ENCODE measurements at regions not wholly inside any gene's neighbourhood (a gene's known extent, or its start where the extent isn't known, plus 50 kb on each side); places are given as distances from the start of the nearest gene placed in this dataset.

DNA sequence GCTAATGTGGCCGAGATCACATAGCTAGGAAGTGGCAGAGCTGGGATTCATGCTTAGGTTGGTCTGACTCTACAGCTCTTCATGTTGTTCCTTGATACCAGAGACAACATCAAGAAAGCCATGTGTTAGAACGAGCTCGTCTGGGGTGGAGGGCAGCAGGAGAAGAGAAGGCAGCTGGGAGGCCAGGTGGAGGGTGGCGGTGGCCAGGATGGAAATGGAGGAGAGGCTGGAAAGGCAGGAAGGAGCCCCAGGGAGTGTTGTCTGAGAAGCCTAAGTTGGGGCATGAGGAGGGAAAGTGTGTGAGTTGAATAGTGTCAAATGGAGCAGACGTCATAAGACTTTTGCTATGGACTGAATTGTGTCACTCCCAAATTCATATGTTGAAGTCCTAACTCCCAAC lies 315.3 kb downstream of the GADD45G start:
- no peak for TF ChIP-seq POLR2AphosphoS5 (IDR thresholded peaks at IDR 0.05)
- TF ChIP-seq, protein P1, sequence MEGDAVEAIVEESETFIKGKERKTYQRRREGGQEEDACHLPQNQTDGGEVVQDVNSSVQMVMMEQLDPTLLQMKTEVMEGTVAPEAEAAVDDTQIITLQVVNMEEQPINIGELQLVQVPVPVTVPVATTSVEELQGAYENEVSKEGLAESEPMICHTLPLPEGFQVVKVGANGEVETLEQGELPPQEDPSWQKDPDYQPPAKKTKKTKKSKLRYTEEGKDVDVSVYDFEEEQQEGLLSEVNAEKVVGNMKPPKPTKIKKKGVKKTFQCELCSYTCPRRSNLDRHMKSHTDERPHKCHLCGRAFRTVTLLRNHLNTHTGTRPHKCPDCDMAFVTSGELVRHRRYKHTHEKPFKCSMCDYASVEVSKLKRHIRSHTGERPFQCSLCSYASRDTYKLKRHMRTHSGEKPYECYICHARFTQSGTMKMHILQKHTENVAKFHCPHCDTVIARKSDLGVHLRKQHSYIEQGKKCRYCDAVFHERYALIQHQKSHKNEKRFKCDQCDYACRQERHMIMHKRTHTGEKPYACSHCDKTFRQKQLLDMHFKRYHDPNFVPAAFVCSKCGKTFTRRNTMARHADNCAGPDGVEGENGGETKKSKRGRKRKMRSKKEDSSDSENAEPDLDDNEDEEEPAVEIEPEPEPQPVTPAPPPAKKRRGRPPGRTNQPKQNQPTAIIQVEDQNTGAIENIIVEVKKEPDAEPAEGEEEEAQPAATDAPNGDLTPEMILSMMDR (IDR thresholded peaks at IDR 0.05) = no peak
- H3K9me3 ChIP-seq = no peaks in the 10 kb centered on the region
- no peak for DNase-seq (ENCODE audit: low spot score)
- no peaks in the 10 kb centered on the region for H3K27me3 ChIP-seq (replicated peaks; ENCODE audit: insufficient read depth)
- no peak overlapping the region for H3K4me3 ChIP-seq
- no peaks in the 10 kb centered on the region for H3K4me1 ChIP-seq (replicated peaks)
- no peaks in the 10 kb centered on the region for H3K36me3 ChIP-seq
- intact Hi-C loops (cut with DNase I) = no loop called here
- 90% methylated on average over 5 of the region's 5 CpGs for WGBS
- no peak overlapping the region for H3K27ac ChIP-seq

DNA sequence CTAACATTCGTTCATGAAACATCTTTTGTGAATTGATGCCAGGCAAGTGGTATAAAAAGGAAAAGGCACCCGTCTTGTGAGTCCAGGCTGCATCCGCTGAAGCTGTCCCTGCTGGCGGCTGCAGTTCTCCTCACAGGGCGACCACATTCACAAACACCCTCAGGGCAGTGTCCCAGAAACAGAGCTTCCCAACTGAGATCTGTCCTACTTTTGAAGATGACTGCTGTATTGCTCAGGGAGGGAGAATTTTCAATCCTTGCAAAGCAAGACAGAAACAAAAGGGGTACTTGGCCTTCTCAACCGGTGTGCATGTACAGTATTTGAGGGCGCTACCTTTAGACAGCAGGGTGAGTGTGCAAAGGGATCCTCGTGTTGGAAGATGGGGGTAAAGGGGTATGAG lies 316.1 kb downstream of the GADD45G start:
- Histone ChIP-seq H3K9me3 (no peaks in the 10 kb centered on the region), H3K27me3 (replicated peaks; ENCODE audit: insufficient read depth) (no peaks in the 10 kb centered on the region), H3K27ac (no peak overlapping the region), H3K36me3 (no peaks in the 10 kb centered on the region), H3K4me1 (replicated peaks) (no peaks in the 10 kb centered on the region), H3K4me3 (no peak overlapping the region)
- TF ChIP-seq POLR2AphosphoS5 (IDR thresholded peaks at IDR 0.05) = no peak
- TF ChIP-seq POLR2A (IDR thresholded peaks at IDR 0.05) = no peak
- TF ChIP-seq, protein P1 (IDR thresholded peaks at IDR 0.05) = no peak
- WGBS = 80% methylated on average over 8 of the region's 8 CpGs
- no peak for DNase-seq (ENCODE audit: low spot score)
- intact Hi-C loops (cut with DNase I) = no loop called here

DNA sequence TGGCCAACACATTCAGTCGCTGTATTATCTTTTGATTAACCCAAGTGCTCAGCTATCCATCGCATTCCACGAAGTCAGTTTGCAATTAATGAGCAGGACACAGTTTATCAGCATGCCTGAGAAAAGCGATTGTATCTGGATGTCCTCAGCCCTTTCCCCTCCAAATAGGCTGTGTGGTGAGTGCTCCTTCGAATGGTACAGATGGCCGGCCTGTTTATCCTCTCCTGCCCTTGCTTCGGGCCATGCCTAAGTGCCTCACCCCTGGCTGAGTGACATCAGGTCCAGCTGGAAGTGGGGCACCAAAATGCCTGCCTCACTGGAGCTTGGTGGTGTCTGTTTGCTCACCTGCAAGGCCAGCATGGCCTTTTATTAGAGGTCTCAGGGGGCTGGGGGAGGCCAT lies 317.3 kb downstream of the GADD45G start:
- 82% methylated on average over 7 of the region's 7 CpGs for WGBS
- Histone ChIP-seq H3K4me1 (replicated peaks) (peaks cover 3% of the 10 kb centered on the region), H3K36me3 (no peaks in the 10 kb centered on the region), H3K27ac (no peak overlapping the region), H3K4me3 (no peak overlapping the region), H3K27me3 (replicated peaks; ENCODE audit: insufficient read depth) (no peaks in the 10 kb centered on the region), H3K9me3 (no peaks in the 10 kb centered on the region)
- intact Hi-C loops (cut with DNase I) = no loop called here
- TF ChIP-seq POLR2A (IDR thresholded peaks at IDR 0.05) (no peak), POLR2AphosphoS5 (IDR thresholded peaks at IDR 0.05) (no peak)
- TF ChIP-seq, protein P1 (IDR thresholded peaks at IDR 0.05) = no peak
- no peak for DNase-seq (ENCODE audit: low spot score)

DNA sequence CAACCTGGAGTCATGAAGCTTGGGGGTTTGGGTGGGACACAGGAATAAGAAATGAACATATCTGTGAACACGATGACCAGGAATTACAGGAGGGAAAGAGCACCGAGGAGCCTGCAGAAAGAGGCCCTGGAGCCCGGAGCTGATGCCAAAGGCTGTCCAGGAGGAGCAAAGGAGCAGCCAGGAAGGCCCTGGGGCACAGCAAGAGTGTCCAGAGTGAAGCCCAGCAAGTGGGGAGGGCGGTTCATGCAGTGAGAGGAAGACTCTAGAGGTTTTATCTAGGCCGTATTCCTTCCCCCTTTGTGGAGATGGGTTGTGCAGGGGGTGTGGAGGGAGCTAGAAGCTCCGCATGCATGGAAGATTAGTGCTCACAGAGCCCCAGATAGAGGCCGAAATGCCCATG lies 318.4 kb downstream of the GADD45G start:
- Histone ChIP-seq H3K4me1 (replicated peaks) (peaks cover 10% of the 10 kb centered on the region), H3K36me3 (no peaks in the 10 kb centered on the region), H3K4me3 (no peak overlapping the region), H3K27ac (no peak overlapping the region), H3K27me3 (replicated peaks; ENCODE audit: insufficient read depth) (no peaks in the 10 kb centered on the region), H3K9me3 (no peaks in the 10 kb centered on the region)
- TF ChIP-seq, protein P1 (IDR thresholded peaks at IDR 0.05) = no peak
- TF ChIP-seq POLR2AphosphoS5 (IDR thresholded peaks at IDR 0.05) = no peak
- TF ChIP-seq POLR2A (IDR thresholded peaks at IDR 0.05) = no peak
- intact Hi-C loops (cut with DNase I) = no loop called here
- 96% methylated on average over 7 of the region's 7 CpGs for WGBS
- DNase-seq (ENCODE audit: low spot score) = no peak

DNA sequence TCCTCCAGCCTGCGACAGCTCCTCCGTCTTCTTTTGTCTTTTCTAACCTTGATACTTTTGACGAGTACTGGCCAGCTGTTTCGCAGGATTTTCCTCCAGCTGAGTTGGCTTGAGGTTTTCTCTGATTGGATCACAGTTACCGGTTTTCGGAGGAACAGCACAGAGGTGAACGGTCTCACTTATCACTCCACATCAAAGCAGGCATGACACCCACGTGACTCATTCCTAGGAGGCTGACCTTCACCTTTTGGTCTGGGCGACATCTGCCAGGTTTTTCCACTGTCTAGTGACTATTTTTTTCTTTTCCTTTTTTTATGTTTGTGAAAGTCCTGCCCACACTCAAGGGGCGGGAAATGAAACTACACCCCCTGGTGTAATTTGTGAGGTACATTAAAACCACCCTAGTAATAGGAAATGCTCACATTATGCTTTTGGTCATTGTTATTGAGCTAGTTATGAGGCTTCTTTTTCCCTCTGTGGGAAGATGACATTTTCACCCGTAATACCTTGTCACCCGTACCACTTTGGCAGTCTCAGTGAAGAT lies 319.2 kb downstream of the GADD45G start:
- DNase-seq (ENCODE audit: low spot score) = no peak
- WGBS = 73% methylated on average over 12 of the region's 12 CpGs

More for the DNA sequence above, 319.2 kb downstream of the GADD45G start:
- Histone ChIP-seq H3K36me3 (no peaks in the 10 kb centered on the region), H3K9me3 (no peaks in the 10 kb centered on the region), H3K4me1 (replicated peaks) (peaks cover 10% of the 10 kb centered on the region), H3K4me3 (no peak overlapping the region), H3K27me3 (replicated peaks; ENCODE audit: insufficient read depth) (no peaks in the 10 kb centered on the region), H3K27ac (no peak overlapping the region)
- TF ChIP-seq POLR2A (IDR thresholded peaks at IDR 0.05) (no peak), POLR2AphosphoS5 (IDR thresholded peaks at IDR 0.05) (no peak)
- TF ChIP-seq, protein P1 (IDR thresholded peaks at IDR 0.05) = no peak
- intact Hi-C loops (cut with DNase I) = no loop called here
